Panc1 (cell line): ENCODE measurements at regions not wholly inside any gene's neighbourhood (a gene's known extent, or its start where the extent isn't known, plus 50 kb on each side); places are given as distances from the start of the nearest gene placed in this dataset.

Experiments used
- ATAC-seq: fragments of 200-7000 bp; cut with Tn5 transposase; 2 replicates; pipeline ENCODE4 v1.9.1; 2020; ENCODE audit warnings: mild to moderate bottlenecking, moderate library complexity
- BruUV-seq: library from RNA; stranded (reverse); fragments of 400-500 nt; replicated peaks from 2 replicates; lab custom pipeline; 2021; lab: Mats Ljungman, UMichigan
- CTCF ChIA-PET: fragments of 300-600 bp; sonication (Branson Sonifier 250); formaldehyde crosslinking; loops from one replicate; lab custom pipeline; 2022; ENCODE audit warnings: antibody characterized with exemption; lab: Charles Lee
- POLR2A ChIA-PET: fragments of 300-600 bp; sonication (Branson Sonifier 250); formaldehyde crosslinking; loops from one replicate; lab custom pipeline; 2022; ENCODE audit warnings: antibody characterized with exemption; lab: Charles Lee
- DNase-seq: peaks from one replicate; pipeline ENCODE4 v3.0.0-alpha.2; 2010; ENCODE audit warnings: low read depth, low spot score
- H3K27ac ChIP-seq: 2 replicates; pipeline ENCODE4 v1.5.1; 2011; ENCODE audit warnings: mild to moderate bottlenecking, low read length, inconsistent platforms
- H3K27me3 ChIP-seq: fragments of 200-500 bp; sonication (Bioruptor generic); 2 replicates; pipeline ENCODE4 v1.6.0; 2014; ENCODE audit warnings: low read length, inconsistent platforms; ENCODE audit not compliant: control insufficient read depth, insufficient read depth
- H3K36me3 ChIP-seq: fragments of 200-500 bp; sonication (Bioruptor generic); 2 replicates; pipeline ENCODE4 v1.5.1; 2014; ENCODE audit warnings: inconsistent platforms, mild to moderate bottlenecking, low read length, moderate library complexity; ENCODE audit not compliant: control insufficient read depth, insufficient read depth
- H3K4me1 ChIP-seq: 2 replicates; pipeline ENCODE4 v1.5.1; 2011; ENCODE audit warnings: inconsistent platforms, mild to moderate bottlenecking, low read length, moderate library complexity; ENCODE audit not compliant: control insufficient read depth, insufficient read depth
- H3K4me3 ChIP-seq, 2 experiments: 2 replicates each; pipeline ENCODE4 v1.5.1; 2011 to 2012; ENCODE audit warnings: low read depth in 2 of 2, low read length in 2 of 2, mild to moderate bottlenecking in 2 of 2, inconsistent platforms in 1 of 2, moderate library complexity in 1 of 2
- H3K9me3 ChIP-seq: fragments of 200-500 bp; sonication (Bioruptor generic); 2 replicates; pipeline ENCODE4 v1.5.1; 2014; ENCODE audit warnings: low read depth, mild to moderate bottlenecking, inconsistent platforms, low read length, moderate library complexity; ENCODE audit not compliant: control insufficient read depth, insufficient read depth
- POLR2AphosphoS5 ChIP-seq: IDR thresholded peaks from 2 replicates; pipeline ENCODE4 v1.6.1; 2012; ENCODE audit warnings: mild to moderate bottlenecking, low read depth, low read length, moderate library complexity
- SIN3A ChIP-seq: IDR thresholded peaks from 2 replicates; pipeline ENCODE4 v1.6.1; 2012; ENCODE audit warnings: low read depth, mild to moderate bottlenecking, low read length, moderate library complexity, borderline replicate concordance; ENCODE audit not compliant: insufficient read depth
- TCF7L2 ChIP-seq: IDR thresholded peaks from 2 replicates; pipeline ENCODE4 v1.6.1; 2011; ENCODE audit warnings: mild to moderate bottlenecking, low read depth, low read length, inconsistent platforms
- in situ Hi-C: cut with HindIII; loops from 2 replicates; pipeline ENCODE4 v1.10.0; 2016; ENCODE audit warnings: low sequenced_read_pairs, low pct_unique_long_range_greater_than_20kb
- intact Hi-C: fragments of 100-400 bp; cut with micrococcal nuclease; formaldehyde crosslinking; loops from one replicate; pipeline ENCODE4 v1.10.0; 2022; ENCODE audit not compliant: unreplicated experiment
- TF ChIP-seq, protein P1 (sequence below): fragments of 450-650 bp; IDR thresholded peaks from 2 replicates; pipeline ENCODE4 v1.5.1; 2017; ENCODE audit warnings: mild to moderate bottlenecking
- TF ChIP-seq, protein P2 (sequence below), 2 experiments: IDR thresholded peaks; 2 replicates each; pipeline ENCODE4 v1.6.1; 2011 to 2012; ENCODE audit warnings: low read depth in 2 of 2, control low read depth in 1 of 2, low read length in 1 of 2, mild to moderate bottlenecking in 1 of 2, moderate library complexity in 1 of 2; ENCODE audit not compliant: insufficient read depth in 1 of 2

DNA sequence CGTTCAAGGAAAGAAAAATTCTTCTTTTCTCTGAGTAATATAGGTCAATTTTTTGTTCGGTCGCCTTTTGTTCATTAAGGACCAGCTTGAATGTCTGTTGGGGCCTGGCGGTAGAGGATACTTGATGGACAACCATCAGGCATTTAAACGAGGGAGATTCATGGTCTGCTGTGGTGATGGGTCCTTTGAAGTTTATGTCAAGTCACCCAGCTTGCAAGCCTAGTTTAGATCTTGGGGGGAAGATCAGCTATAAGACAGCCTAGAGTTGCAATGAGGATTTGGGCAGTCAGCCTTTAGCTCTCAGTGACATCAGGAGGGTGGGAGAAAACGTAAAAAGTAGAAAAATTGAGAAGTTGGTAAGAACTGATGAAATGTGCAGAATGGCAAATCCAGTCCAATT lies 80.2 kb upstream of the SPRY4 start:
- TF ChIP-seq TCF7L2 (no peak), SIN3A (no peak)
- TF ChIP-seq, protein P1, sequence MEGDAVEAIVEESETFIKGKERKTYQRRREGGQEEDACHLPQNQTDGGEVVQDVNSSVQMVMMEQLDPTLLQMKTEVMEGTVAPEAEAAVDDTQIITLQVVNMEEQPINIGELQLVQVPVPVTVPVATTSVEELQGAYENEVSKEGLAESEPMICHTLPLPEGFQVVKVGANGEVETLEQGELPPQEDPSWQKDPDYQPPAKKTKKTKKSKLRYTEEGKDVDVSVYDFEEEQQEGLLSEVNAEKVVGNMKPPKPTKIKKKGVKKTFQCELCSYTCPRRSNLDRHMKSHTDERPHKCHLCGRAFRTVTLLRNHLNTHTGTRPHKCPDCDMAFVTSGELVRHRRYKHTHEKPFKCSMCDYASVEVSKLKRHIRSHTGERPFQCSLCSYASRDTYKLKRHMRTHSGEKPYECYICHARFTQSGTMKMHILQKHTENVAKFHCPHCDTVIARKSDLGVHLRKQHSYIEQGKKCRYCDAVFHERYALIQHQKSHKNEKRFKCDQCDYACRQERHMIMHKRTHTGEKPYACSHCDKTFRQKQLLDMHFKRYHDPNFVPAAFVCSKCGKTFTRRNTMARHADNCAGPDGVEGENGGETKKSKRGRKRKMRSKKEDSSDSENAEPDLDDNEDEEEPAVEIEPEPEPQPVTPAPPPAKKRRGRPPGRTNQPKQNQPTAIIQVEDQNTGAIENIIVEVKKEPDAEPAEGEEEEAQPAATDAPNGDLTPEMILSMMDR: no peak
- TF ChIP-seq, protein P2, sequence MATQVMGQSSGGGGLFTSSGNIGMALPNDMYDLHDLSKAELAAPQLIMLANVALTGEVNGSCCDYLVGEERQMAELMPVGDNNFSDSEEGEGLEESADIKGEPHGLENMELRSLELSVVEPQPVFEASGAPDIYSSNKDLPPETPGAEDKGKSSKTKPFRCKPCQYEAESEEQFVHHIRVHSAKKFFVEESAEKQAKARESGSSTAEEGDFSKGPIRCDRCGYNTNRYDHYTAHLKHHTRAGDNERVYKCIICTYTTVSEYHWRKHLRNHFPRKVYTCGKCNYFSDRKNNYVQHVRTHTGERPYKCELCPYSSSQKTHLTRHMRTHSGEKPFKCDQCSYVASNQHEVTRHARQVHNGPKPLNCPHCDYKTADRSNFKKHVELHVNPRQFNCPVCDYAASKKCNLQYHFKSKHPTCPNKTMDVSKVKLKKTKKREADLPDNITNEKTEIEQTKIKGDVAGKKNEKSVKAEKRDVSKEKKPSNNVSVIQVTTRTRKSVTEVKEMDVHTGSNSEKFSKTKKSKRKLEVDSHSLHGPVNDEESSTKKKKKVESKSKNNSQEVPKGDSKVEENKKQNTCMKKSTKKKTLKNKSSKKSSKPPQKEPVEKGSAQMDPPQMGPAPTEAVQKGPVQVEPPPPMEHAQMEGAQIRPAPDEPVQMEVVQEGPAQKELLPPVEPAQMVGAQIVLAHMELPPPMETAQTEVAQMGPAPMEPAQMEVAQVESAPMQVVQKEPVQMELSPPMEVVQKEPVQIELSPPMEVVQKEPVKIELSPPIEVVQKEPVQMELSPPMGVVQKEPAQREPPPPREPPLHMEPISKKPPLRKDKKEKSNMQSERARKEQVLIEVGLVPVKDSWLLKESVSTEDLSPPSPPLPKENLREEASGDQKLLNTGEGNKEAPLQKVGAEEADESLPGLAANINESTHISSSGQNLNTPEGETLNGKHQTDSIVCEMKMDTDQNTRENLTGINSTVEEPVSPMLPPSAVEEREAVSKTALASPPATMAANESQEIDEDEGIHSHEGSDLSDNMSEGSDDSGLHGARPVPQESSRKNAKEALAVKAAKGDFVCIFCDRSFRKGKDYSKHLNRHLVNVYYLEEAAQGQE (IDR thresholded peaks at IDR 0.05; ENCODE audit: insufficient read depth in 1 of 2, low read depth in 2 of 2, low read length in 1 of 2): no peak
- in situ Hi-C loops (no loop called here), intact Hi-C loops (no loop called here)

DNA sequence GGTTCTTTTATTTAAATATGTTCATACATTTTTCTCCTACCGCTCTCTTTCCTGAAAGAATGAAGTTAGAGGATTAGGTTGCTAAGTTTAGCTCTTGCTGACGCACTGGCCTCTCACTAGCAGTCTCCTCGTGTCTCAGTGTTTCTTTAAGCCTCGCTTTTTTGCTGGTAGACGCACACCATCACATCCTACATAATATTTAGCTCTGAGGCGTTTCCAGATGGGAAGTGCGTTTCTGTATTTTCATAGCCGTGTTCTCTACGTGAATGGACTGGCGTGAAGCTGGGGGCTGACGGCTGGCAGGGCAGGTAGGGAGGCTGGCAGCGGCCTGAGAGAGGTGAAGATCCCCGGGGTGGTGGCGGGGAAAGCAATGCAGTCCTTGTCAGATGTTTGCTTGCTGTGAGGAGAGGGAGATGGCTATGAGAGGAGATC lies 79.2 kb upstream of the SPRY4 start:
- TF ChIP-seq, protein P1: no peak
- TF ChIP-seq, protein P2 (IDR thresholded peaks at IDR 0.05; ENCODE audit: insufficient read depth in 1 of 2, low read depth in 2 of 2, low read length in 1 of 2): no peak
- TF ChIP-seq SIN3A (no peak), TCF7L2 (no peak), POLR2AphosphoS5 (no peak)
- Histone ChIP-seq H3K9me3 (no peaks in the 10 kb centered on the region), H3K36me3 (no peaks in the 10 kb centered on the region), H3K27ac (no peak overlapping the region), H3K27me3 (no peaks in the 10 kb centered on the region), H3K4me3 (no peak overlapping the region), H3K4me1 (no peaks in the 10 kb centered on the region)
- ChIA-PET POLR2A (interaction anchor here (0.5 kb wide), 1 partner anchor 32 kb away, joined by 4 read pairs; no protein-coding TSS in a partner anchor), CTCF (no interaction called here)
- no TSS peak for BruUV-seq
- no peak for DNase-seq
- intact Hi-C loops (no loop called here), in situ Hi-C loops (no loop called here)
- no peak for ATAC-seq

More for the DNA sequence above, 80.2 kb upstream of the SPRY4 start:
- Histone ChIP-seq H3K36me3 (no peaks in the 10 kb centered on the region), H3K27me3 (no peaks in the 10 kb centered on the region), H3K27ac (no peak overlapping the region), H3K9me3 (no peaks in the 10 kb centered on the region), H3K4me3 (no peak overlapping the region), H3K4me1 (no peaks in the 10 kb centered on the region)
- ChIA-PET CTCF (no interaction called here), POLR2A (no interaction called here)
- no peak for DNase-seq
- no TSS peak for BruUV-seq
- no peak for ATAC-seq
